ENCODE measurements at regions not wholly inside any gene's neighbourhood (a gene's known extent, or its start where the extent isn't known, plus 50 kb on each side); places are given as distances from the start of the nearest gene placed in this dataset.

GRCh38 chr10:29394321-29394932 lies 105.6 kb downstream of the LYZL1 start:
- no peak for TF ChIP-seq CTCF (IDR thresholded peaks at IDR 0.05; ENCODE audit: low read depth, low read length)
- no peak for TF ChIP-seq EZH2phosphoT487 (IDR thresholded peaks at IDR 0.05; ENCODE audit: low read depth)

Measured in OCI-LY3 (cell line).